ENCODE measurements at regions not wholly inside any gene's neighbourhood (a gene's known extent, or its start where the extent isn't known, plus 50 kb on each side); places are given as distances from the start of the nearest gene placed in this dataset.

GRCh38 chr12:94872007-94872653 lies 131.4 kb downstream of the NDUFA12 start:
- Mint-ChIP-seq H3K4me3 (ENCODE audit: low read depth, unreplicated experiment) (no peak overlapping the region), H3K27ac (ENCODE audit: unreplicated experiment) (no peak overlapping the region), H3K9me3 (ENCODE audit: low read depth, unreplicated experiment) (no peaks in the 10 kb centered on the region), H3K4me1 (ENCODE audit: low read depth, unreplicated experiment) (peaks cover 10% of the 10 kb centered on the region), H3K36me3 (ENCODE audit: insufficient read depth, unreplicated experiment) (peaks cover 9% of the 10 kb centered on the region), H3K27me3 (ENCODE audit: unreplicated experiment) (peaks cover 58% of the 10 kb centered on the region)
- TF ChIP-seq, protein P1, sequence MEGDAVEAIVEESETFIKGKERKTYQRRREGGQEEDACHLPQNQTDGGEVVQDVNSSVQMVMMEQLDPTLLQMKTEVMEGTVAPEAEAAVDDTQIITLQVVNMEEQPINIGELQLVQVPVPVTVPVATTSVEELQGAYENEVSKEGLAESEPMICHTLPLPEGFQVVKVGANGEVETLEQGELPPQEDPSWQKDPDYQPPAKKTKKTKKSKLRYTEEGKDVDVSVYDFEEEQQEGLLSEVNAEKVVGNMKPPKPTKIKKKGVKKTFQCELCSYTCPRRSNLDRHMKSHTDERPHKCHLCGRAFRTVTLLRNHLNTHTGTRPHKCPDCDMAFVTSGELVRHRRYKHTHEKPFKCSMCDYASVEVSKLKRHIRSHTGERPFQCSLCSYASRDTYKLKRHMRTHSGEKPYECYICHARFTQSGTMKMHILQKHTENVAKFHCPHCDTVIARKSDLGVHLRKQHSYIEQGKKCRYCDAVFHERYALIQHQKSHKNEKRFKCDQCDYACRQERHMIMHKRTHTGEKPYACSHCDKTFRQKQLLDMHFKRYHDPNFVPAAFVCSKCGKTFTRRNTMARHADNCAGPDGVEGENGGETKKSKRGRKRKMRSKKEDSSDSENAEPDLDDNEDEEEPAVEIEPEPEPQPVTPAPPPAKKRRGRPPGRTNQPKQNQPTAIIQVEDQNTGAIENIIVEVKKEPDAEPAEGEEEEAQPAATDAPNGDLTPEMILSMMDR (IDR thresholded peaks at IDR 0.05; ENCODE audit: unreplicated experiment) = no peak
- BruUV-seq (replicated peaks) = no TSS peak
- CTCF ChIA-PET = no interaction called here
- intact Hi-C loops (cut with micrococcal nuclease; ENCODE audit: unreplicated experiment) = loop anchor here (10.0 kb wide), 1 partner anchor 107 kb away; no protein-coding TSS in a partner anchor
- no peak for DNase-seq

GRCh38 chr12:94870511-94870910 lies 133.0 kb downstream of the NDUFA12 start:
- no peaks in the 10 kb centered on the region for H3K9me3 Mint-ChIP-seq (ENCODE audit: low read depth, unreplicated experiment)
- BruUV-seq (replicated peaks) = no TSS peak
- no peak overlapping the region for H3K4me3 Mint-ChIP-seq (ENCODE audit: low read depth, unreplicated experiment)
- TF ChIP-seq, protein P1 (IDR thresholded peaks at IDR 0.05; ENCODE audit: unreplicated experiment) = no peak
- peaks cover 9% of the 10 kb centered on the region for H3K36me3 Mint-ChIP-seq (ENCODE audit: insufficient read depth, unreplicated experiment)
- CTCF ChIA-PET = interaction anchor here (0.6 to 0.7 kb wide), 3 partner anchors 111 to 394 kb away, joined by 6 to 11 read pairs (median 6); no protein-coding TSS in a partner anchor
- no peak for DNase-seq
- H3K4me1 Mint-ChIP-seq (ENCODE audit: low read depth, unreplicated experiment) = peaks cover 10% of the 10 kb centered on the region
- no peak overlapping the region for H3K27ac Mint-ChIP-seq (ENCODE audit: unreplicated experiment)
- intact Hi-C loops (cut with micrococcal nuclease; ENCODE audit: unreplicated experiment) = loop anchor here (10.0 kb wide), 1 partner anchor 106 kb away; no protein-coding TSS in a partner anchor
- peaks cover 66% of the 10 kb centered on the region for H3K27me3 Mint-ChIP-seq (ENCODE audit: unreplicated experiment)

DNA sequence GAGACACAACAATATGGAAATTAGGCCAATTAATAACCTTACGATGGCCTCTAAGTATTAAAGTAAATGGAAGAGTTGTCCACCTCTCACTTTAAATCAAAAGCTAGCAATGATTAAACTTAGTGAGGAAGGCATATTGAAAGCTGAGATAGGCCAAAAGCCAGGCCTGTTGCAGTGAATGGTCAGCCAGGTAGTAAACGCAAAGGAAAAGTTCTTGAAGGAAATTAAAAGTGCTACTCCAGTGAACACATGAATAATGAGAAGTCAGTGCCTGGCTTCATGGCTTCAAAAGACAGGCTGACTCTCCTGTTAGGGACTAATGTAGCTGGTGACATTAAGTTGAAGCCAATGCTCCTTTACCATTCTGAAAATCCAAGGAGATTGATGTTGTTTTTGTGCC lies 135.3 kb downstream of the NDUFA12 start:
- H3K4me3 Mint-ChIP-seq (ENCODE audit: low read depth, unreplicated experiment) = no peak overlapping the region
- intact Hi-C loops (cut with micrococcal nuclease; ENCODE audit: unreplicated experiment) = no loop called here
- TF ChIP-seq, protein P1 (IDR thresholded peaks at IDR 0.05; ENCODE audit: unreplicated experiment) = no peak
- CTCF ChIA-PET = no interaction called here
- BruUV-seq (replicated peaks) = no TSS peak
- H3K27me3 Mint-ChIP-seq (ENCODE audit: unreplicated experiment) = peaks cover 45% of the 10 kb centered on the region
- no peak overlapping the region for H3K27ac Mint-ChIP-seq (ENCODE audit: unreplicated experiment)
- no peak for DNase-seq
- H3K36me3 Mint-ChIP-seq (ENCODE audit: insufficient read depth, unreplicated experiment) = no peaks in the 10 kb centered on the region
- H3K9me3 Mint-ChIP-seq (ENCODE audit: low read depth, unreplicated experiment) = no peaks in the 10 kb centered on the region
- H3K4me1 Mint-ChIP-seq (ENCODE audit: low read depth, unreplicated experiment) = no peaks in the 10 kb centered on the region

GRCh38 chr12:94867066-94867855 lies 136.2 kb downstream of the NDUFA12 start:
- TF ChIP-seq, protein P1 (IDR thresholded peaks at IDR 0.05; ENCODE audit: unreplicated experiment) = no peak
- intact Hi-C loops (cut with micrococcal nuclease; ENCODE audit: unreplicated experiment) = no loop called here
- Mint-ChIP-seq H3K9me3 (ENCODE audit: low read depth, unreplicated experiment) (no peaks in the 10 kb centered on the region), H3K27ac (ENCODE audit: unreplicated experiment) (no peak overlapping the region), H3K4me3 (ENCODE audit: low read depth, unreplicated experiment) (no peak overlapping the region), H3K36me3 (ENCODE audit: insufficient read depth, unreplicated experiment) (no peaks in the 10 kb centered on the region), H3K27me3 (ENCODE audit: unreplicated experiment) (peaks cover 36% of the 10 kb centered on the region), H3K4me1 (ENCODE audit: low read depth, unreplicated experiment) (no peaks in the 10 kb centered on the region)
- no TSS peak for BruUV-seq (replicated peaks)
- no peak for DNase-seq
- CTCF ChIA-PET = no interaction called here

Data from Calu3 (cell line).